Amniotic epithelial cell (primary cell): ENCODE measurements at regions not wholly inside any gene's neighbourhood (a gene's known extent, or its start where the extent isn't known, plus 50 kb on each side); places are given as distances from the start of the nearest gene placed in this dataset.

Source experiments
- DNase-seq: peaks from one replicate; pipeline ENCODE4 v3.0.0-alpha.2; 2010; ENCODE audit warnings: low read depth

DNA sequence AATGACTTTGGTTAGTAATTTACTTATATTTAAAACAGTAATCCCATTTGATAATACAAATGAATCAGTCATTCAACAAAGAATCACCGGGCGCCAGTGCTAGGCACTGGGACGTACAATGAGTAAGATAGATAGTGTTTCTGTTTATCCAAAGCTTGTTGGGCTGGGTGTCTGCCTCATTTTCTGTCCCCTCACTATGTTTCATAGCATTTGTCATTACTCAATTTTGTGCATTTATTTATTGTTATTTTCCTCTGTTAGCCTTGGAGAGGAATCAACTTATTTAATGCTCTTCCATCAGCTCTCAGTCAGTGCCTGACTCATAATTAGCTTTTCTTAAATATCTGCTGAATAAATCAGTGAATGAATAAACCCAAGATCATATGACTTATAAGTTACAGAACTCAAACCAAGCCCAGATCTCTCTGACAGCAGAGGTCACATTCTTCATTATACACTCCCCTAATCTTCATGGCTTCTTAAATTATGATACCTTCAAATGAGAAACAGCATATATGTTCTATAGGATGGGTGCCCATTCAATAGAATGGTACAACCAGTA is 86.2 kb downstream of the TSPAN8 start:
- no peak for DNase-seq

DNA sequence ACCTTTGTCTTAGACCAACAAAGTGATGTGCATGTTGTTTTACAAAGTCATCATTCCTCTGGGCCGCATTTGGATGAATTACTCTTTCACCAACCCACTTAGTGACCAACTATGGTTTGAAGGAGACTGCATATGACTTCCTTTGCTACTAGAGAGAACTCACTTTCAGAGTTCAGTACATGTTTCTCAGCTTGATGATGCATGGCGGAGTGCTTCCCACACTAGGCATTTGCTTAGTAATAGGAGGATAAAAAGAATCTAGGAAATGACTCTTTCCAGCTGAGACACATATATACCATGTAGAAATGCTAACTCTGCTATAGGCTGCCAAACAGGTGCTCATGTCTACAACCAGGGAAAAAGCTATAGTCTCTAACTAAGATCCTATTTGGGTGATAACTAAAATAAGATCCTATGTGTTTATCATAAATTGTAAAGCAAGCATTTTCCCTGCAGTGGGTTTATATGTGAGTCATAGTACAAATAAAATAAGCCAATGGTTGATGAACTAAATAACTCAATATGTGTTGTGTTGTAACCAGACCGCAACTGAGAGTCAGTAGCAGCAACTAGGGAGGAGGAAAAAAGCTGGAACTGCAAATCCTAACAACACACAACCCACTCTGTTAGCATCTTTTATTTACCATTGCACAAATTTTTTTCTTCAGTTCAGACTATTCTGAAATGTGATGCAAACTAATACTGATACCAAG is 87.2 kb downstream of the TSPAN8 start:
- DNase-seq, result no peak

DNA sequence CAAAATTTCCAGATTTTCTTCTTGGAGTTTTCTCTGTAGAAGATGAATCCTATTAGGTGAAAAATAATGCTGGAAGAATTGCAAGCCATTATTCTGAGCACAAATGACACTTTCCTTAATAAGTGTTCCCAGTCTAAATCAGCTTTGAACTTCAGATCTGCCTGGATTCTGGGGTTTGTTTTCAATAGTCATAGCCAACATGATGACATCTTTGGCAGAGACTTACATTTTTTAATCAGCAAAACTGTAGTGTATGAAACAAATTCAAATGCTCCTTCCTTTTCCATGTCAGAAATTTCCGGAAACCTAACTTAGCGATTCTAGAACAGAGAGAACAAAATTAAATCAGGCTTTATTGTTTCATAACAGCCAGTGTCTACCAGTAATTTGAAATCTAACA is 88.5 kb downstream of the TSPAN8 start:
- DNase-seq, result no peak

DNA sequence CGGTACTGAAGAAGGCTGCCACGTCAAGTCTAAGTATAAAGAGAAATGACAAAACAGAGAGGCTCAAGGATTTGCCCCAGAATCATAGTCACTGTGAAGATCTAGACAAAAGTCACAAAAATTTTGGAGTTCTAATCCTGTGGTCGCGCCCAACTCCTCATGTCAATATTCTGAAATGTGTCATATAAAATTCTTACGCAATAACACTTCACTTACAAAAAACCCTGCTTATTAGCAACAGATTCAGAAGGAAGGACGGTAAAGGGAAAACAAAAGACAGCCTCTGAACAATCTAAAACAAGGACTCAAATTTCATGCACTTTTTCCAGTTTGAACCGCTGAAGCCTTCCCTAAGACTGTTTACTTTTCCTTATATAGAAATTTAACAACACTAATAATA is 94.7 kb downstream of the TSPAN8 start:
- no peak for DNase-seq

DNA sequence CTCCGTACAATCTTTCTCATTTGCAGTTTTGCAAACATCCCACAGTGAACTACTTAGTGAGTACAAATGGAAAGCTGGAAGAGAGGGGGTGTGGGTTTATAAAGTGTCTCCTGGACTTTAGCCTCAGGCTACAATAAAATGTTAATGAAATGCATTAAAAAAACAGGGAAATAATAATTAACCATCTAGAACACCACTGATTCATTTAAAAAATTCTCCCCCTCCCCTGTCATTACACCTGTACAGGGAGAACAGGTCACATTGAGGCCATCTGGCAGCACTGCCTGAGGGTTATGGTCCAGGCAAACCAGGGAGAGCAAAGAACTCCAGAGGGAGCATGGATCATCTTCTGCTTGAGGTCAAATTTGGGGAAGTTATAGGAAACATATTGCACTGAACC is 96.3 kb downstream of the TSPAN8 start:
- DNase-seq, result no peak

DNA sequence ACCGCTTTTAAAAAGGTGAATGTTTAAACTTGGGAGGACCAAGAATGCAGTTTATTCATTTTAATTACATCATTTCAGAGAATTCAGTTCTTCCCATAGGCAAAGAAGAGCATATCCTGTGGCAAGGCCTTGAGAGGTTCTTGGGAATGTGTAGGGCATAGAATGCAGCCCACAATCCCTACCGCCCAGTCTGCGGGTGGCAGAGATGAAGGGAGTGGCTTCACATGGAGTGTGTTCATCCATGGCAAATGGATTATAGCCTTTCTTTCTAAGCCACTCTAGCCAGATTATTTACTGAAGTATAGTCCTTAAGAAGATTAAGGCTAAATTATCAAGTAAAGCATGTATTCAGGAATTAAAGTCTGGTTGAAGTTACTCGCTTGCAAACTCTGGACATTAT is 97.4 kb downstream of the TSPAN8 start:
- no peak for DNase-seq

DNA sequence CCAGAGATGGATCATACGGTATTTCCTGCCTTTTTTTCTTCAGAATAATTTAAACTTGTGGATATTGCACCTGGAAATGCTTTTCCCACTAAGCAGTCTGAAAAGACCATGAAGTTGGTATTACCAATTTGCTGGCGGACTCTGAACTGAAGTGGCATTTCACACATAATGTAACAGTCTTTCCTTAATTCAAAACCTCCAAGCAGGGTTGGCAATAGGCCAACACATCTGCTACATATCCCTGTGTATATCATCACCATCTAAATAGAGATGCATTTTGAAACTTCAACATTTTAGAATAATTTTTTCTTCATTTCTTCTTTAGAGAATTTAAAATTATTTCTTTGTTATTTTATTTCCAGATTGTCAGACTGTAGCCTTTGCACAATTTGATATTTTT is 100.5 kb downstream of the TSPAN8 start:
- no peak for DNase-seq

DNA sequence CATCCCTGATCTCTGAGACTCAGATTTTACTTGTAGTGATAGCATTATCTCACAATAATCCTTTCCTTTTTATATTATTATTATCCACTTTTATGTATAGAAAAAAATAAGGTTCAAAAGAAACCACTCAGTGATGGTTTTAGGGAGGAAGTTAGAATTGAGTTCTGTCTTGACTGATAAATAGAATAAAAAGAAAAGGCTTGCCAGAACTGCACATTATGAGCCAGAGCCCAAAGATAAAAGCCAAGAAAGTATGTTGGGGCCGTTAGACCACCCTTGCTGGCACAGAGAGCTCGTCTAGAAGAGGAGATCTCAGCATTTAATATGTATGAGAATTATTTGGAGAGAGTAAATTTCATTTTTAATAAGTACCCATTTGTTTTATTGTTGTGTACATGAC is 103.2 kb downstream of the TSPAN8 start:
- DNase-seq, result no peak

DNA sequence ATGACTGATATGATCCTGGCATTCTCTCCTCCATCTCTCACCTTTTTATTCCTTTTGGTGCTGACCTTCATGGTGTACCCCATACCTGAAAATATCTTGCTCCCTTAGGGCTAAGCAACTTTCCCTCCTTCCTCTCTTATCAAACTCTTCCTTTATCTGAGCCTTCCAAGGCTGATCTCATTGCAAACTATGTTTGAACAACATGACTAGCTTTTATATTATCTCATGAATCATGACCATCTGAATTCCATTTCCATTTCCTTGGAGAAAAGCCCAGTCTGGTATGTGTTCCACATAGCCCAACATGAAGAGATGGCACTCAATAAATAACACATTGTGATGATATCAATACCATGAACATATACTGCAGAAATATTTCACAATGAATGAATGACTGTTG is 111.6 kb downstream of the TSPAN8 start:
- DNase-seq, result peak; percentile 24

DNA sequence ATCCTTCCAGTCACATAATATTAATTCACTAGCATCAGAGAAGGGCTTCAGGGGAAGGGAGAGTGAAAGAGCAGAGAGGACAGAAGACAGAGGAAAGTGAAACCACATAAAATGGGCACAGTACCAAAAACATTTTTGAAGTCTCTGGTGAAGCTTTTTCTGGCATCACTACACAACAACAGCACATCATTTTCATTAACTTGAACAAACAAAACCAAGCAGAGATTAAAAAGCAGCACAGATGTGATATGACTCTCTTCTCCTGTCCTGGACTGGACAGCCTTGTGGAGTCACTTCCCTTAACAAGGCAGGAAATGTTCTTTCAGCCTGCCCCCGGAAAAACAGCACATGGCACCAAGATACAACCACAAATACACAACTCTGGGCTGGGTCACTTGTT is 112.0 kb downstream of the TSPAN8 start:
- peak; percentile 30 for DNase-seq

DNA sequence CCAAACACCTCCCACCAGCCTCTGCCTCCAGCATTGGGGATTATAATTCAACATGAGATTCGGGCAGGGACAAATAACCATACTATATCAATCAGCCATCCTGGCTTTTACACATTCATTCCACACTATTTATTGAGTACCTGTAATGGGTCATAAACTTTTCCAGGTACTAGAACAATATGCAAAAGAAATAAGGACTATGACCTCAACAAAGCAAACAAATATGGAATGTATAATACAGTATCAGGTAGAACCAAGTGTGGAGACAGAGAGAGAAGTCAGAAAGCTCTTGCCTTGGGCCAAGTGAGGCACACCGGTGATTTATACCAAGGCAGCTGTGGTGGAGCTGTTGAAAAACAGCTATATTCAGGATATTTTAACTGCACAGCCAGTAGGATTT is 116.3 kb downstream of the TSPAN8 start:
- DNase-seq, result no peak

DNA sequence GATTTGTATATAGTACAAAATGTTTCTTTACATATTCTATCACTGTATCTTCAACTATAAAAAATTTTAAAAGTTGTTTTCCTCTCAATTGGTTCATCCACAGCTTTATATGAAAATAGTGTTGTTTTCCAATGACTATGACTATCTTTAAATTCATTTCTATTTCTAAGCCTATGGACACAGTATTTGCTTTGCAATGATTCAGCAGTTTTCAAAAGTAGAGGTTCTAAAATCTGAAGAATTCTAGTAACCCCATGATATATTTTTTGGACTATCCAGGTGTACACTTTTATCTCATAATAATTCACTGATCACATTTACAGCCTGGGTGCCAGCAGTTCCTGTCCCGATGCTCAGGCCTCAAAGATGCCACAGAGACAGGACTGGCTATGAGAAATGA is 118.4 kb upstream of the PTPRR start:
- DNase-seq, result no peak

DNA sequence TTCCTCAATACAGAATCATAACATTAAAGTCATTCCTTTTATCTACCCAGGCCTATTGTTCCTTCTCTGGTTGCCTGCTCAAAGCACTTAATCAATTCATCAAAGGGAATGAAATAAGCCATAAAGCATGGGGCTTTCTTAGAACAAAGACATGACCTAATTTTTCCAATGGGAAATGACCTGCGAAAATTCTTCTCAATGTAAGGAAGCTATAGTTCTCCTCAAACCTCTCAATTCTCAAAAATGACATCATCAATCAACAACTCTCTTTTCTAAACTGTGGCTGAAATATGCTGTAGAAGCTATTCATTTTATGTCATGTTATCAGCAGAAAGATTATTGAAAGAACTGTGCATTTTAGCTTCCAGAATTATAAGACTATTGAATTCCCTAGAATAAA is 116.0 kb upstream of the PTPRR start:
- DNase-seq, result no peak

DNA sequence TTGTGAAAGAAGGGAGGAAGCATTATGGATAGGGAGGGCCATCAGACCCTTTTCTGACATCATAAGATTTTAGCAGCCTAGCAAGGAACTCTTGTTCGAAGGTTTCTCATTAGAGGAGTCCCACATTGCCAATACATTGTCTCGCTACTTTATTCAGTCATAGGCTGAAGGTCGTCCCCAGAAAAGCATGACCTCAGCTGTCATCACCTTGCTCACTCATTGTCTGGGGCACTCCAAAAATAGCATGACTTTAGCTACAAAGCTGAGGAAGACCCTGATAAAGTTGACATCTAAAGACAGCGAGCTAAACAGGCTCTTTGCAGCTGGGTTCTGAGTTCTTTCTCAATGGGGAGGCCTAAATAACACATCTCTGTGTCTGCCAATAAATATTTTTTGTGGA is 112.4 kb upstream of the PTPRR start:
- no peak for DNase-seq

DNA sequence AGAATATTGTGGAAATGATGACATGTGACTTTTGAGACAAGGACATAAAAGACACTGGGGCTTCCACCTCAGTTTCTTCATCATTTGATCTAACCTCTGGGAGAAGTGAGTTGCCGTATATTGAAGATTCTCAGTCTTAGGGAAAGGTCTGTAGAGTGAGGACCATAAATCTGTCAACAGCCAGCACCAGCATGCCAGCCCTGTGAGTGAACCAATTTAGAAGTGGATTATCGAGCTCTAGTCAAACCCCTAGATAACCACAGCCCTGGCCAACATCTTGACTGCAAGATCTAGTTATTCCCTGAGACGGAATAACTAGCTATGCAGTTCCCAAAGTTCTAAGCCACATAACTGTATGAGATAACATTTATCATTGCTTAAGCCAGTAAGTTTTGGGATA is 108.8 kb upstream of the PTPRR start:
- DNase-seq, result no peak

DNA sequence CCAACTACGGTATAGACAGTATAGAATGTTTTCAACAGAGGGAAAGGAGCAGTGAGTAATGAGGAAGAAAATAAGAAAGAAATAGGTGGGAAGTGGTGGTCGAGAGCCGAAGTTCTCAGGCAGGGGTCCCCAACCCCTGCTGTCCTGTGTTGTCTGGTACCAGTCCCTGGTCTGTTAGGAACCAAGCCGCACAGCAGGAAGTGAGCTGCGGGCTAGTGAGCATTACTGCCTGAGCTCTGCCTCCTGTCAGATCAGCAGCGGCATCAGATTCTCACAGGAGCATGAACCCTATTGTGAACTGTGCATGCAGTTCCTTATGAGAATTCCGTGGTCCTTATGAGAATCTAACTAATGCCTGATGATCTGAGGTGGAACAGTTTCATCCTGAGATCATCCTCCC is 107.3 kb upstream of the PTPRR start:
- no peak for DNase-seq

DNA sequence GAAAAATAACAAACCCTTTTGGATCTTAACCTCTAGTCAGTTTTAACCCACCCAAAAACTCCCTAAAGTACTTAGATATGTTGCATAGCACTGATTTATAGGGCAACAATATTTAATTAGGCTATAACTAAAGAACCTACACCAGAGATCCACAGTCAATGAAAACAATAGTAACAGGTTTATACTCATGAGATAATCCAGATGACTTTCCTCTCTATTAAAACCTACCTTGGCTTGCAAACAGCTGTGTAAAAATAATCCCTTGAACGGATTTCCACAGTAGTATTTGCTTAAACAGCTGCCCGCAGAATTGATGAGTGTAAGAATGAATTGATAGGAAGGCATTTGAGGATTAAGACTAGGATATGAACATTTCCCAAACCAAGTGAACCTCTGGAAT is 104.3 kb upstream of the PTPRR start:
- no peak for DNase-seq

DNA sequence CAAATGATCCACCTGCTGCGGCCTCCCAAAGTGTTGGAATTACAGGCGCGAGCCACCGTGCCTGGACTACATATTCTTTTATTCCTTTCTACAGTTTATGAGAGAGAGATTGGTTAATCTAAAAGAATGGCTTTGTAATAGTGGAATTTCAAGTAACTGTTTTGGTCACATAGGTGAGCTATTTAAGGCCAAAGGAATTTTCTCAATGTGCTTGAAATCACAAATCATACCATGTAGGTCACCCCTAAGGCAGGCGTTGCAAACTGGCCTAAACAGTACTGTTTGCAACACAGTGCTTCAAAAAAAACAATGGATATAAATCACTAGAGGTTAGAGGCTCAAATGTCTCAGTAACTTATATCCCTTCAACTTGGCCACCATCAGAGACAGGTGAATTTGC is 103.7 kb upstream of the PTPRR start:
- DNase-seq, result no peak

DNA sequence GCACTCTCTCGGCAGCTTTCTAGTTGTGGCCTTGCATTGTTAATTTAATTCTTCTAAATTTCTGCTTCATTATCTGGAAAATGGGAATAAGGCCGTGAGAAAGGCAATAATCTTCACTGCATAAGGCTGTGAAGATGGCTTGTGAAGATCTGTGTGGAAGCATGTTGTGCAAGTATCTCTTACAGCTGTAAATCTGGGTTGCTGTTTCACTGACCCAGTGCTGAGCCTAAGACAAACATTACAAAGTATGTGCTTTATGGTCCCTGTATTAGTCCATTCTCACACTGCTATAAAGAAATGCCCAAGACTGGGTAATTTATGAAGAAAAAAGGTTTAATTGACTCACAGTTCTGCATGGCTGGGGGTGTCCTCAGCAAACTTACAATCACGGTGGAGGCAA is 101.0 kb upstream of the PTPRR start:
- no peak for DNase-seq

DNA sequence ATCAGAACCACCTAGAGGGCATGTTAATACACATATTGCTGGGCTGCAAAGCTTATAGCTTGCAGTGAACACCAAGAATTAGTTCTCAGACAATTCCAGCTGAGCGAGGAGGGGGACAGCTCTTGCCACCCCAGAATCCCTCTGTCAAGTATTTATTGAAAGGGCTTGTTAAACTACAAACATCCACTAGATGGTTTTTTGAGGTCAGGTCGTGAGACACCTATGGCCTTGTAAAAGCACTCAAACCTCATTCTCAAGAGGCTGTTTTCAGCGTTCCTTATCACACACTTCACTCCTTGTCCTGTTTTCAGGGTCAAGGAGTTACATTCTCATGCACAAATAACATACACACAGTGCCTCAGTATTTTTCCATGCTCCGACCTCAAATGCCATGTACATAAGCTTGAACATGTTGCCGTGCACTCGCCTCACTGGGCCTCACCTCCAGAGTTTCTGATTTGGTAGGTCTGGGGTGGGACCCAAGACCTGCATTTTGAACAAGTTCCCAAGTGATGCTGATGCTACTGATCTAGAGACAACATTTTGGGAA is 98.8 kb upstream of the PTPRR start:
- no peak for DNase-seq

DNA sequence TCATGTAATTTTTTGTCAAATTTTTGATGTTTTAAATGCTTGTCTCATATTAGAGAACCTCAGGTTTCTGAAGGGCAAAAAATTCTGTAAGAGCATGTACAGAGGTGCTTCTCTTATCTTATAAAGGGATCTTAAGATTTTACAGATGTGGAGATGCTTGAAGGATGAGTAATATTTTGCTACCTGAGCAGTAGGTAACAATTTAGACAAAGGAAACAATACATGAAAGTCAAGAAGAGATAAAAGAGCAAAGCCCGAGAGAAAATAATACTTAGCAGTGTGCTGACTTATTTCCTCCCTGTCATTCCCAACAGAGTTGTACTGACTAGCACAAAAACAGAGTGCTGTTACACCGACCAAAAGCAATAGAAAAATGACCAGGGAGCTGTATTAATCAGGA is 98.1 kb upstream of the PTPRR start:
- DNase-seq, result no peak

DNA sequence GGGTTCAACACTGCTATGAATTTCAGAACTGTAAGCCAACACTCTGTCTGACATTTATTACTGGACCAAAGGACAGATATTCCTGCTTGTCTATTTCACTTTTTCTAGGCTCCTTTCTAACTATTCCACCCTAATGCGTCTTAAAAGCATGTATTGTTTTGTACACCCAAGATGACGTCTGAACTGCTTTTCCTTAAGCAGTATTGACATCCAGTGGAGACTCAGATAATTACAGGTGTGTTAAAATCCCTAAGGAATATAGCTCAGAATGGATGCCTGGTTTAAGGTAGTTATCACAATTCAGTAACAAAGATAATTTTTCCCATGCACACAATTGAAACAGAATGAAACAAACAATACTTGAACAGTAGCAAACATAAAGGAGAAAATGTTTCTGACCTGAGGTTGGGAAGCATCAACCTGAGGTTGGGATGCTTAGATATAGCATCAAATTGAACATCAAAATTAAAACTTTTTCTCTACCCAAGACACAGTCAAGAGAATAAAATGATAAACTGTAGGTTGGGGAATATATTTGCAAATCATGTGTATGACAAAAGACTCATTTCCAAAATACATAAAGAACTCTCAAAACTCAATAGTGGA is 93.7 kb upstream of the PTPRR start:
- no peak for DNase-seq

DNA sequence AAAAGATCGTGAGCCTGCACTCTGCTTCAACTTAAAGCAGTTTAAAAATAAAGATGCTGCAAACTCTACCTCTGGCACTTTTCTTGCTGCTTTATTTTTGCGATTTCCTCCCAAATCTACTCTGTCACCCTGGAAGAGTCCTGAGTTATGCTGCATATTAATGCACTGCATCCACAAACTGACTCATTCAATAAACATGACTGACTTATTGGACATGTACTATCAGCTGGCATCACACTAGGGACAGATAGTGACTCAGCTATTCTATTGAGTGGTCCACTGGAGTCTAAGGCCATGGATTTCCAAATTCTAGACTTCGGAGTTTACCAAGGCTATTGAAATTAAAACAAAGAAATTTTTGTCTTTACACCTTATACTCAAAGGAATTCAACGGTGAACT is 90.7 kb upstream of the PTPRR start:
- DNase-seq, result no peak

DNA sequence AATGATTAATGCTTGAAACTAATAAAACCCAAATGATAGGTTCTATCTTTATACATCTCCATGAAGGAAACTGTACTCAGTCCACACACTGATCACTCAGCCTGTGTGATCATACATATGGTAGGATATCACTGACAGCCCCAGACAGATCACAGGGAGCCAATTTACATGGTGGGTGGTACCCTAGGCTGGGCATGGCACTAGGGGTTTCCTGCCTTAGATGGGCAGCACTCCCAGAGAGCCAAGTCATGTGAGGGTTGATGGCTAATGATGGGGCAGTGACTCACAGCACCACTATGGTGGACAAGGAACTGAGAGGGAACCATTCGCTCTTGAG is 89.6 kb upstream of the PTPRR start:
- no peak for DNase-seq
